ENCODE measurements at regions not wholly inside any gene's neighbourhood (a gene's known extent, or its start where the extent isn't known, plus 50 kb on each side); places are given as distances from the start of the nearest gene placed in this dataset.
A peak's percentile ranks its signal among the peaks of the same experiment; 100 is the strongest.

GRCh38 chr5:36414869-36415282, 113.2 kb upstream of the RANBP3L start:
- peak; percentile 47 for TF ChIP-seq CTCF (IDR thresholded peaks at IDR 0.05)

GRCh38 chr5:36416605-36417004, 114.9 kb upstream of the RANBP3L start:
- intact Hi-C loops (cut with DNase I) = loop anchor here (10.0 kb wide), 2 partner anchors 88 to 278 kb away; no protein-coding TSS in a partner anchor
- Histone ChIP-seq H3K27me3 (ENCODE audit: low read depth) (no peaks in the 10 kb centered on the region), H3K36me3 (no peaks in the 10 kb centered on the region), H3K4me3 (no peak overlapping the region), H3K9me3 (no peaks in the 10 kb centered on the region), H3K27ac (no peak overlapping the region), H3K4me1 (no peaks in the 10 kb centered on the region)
- no peak for ATAC-seq
- DNase-seq = no peak
- no peak for TF ChIP-seq CTCF (IDR thresholded peaks at IDR 0.05)

More at GRCh38 chr5:36414869-36415282, 113.2 kb upstream of the RANBP3L start:
- Histone ChIP-seq H3K9me3 (no peaks in the 10 kb centered on the region), H3K27ac (no peak overlapping the region), H3K4me1 (no peaks in the 10 kb centered on the region), H3K4me3 (no peak overlapping the region), H3K27me3 (ENCODE audit: low read depth) (no peaks in the 10 kb centered on the region), H3K36me3 (no peaks in the 10 kb centered on the region)
- DNase-seq (no peak), ATAC-seq (no peak)
- intact Hi-C loops (cut with DNase I) = loop anchor here (10.0 kb wide), 2 partner anchors 90 to 280 kb away; no protein-coding TSS in a partner anchor

GRCh38 chr5:36417221-36417620, 115.5 kb upstream of the RANBP3L start:
- H3K36me3 ChIP-seq = no peaks in the 10 kb centered on the region
- no peak for ATAC-seq
- no peaks in the 10 kb centered on the region for H3K27me3 ChIP-seq (ENCODE audit: low read depth)
- no peak for TF ChIP-seq CTCF (IDR thresholded peaks at IDR 0.05)
- H3K27ac ChIP-seq = no peak overlapping the region
- no peaks in the 10 kb centered on the region for H3K4me1 ChIP-seq
- DNase-seq = no peak
- no peak overlapping the region for H3K4me3 ChIP-seq
- intact Hi-C loops (cut with DNase I) = loop anchor here (10.0 kb wide), 2 partner anchors 88 to 278 kb away; no protein-coding TSS in a partner anchor
- no peaks in the 10 kb centered on the region for H3K9me3 ChIP-seq

- H3K4me3 ChIP-seq = no peak overlapping the region
- no peaks in the 10 kb centered on the region for H3K36me3 ChIP-seq
- no peaks in the 10 kb centered on the region for H3K27me3 ChIP-seq (ENCODE audit: low read depth)
- ATAC-seq (no peak), DNase-seq (no peak)
- H3K9me3 ChIP-seq = no peaks in the 10 kb centered on the region
- intact Hi-C loops (cut with DNase I) = loop anchor here (10.0 kb wide), 2 partner anchors 87 to 277 kb away; no protein-coding TSS in a partner anchor
- H3K27ac ChIP-seq = no peak overlapping the region
- no peak for TF ChIP-seq CTCF (IDR thresholded peaks at IDR 0.05)
- no peaks in the 10 kb centered on the region for H3K4me1 ChIP-seq
Measured at GRCh38 chr5:36417668-36418067, 116.0 kb upstream of the RANBP3L start.

GRCh38 chr5:36418152-36418979, 116.7 kb upstream of the RANBP3L start:
- no peaks in the 10 kb centered on the region for H3K4me1 ChIP-seq
- intact Hi-C loops (cut with DNase I) = loop anchor here (10.0 kb wide), 2 partner anchors 86 to 276 kb away; no protein-coding TSS in a partner anchor
- ATAC-seq (no peak), DNase-seq (no peak)
- TF ChIP-seq CTCF (IDR thresholded peaks at IDR 0.05) = no peak
- H3K36me3 ChIP-seq = no peaks in the 10 kb centered on the region
- no peaks in the 10 kb centered on the region for H3K27me3 ChIP-seq (ENCODE audit: low read depth)
- H3K9me3 ChIP-seq = no peaks in the 10 kb centered on the region
- no peak overlapping the region for H3K27ac ChIP-seq
- H3K4me3 ChIP-seq = no peak overlapping the region

Measured in lower lobe of right lung (tissue), 2 donors.